DMS79 treated with DMSO at 0.1 percent for 48 hours (cell line): ENCODE measurements at regions not wholly inside any gene's neighbourhood (a gene's known extent, or its start where the extent isn't known, plus 50 kb on each side); places are given as distances from the start of the nearest gene placed in this dataset.

Experiments
- DNase-seq: peaks from one replicate; lab custom pipeline; 2025; lab: John Stamatoyannopoulos, UW

DNA sequence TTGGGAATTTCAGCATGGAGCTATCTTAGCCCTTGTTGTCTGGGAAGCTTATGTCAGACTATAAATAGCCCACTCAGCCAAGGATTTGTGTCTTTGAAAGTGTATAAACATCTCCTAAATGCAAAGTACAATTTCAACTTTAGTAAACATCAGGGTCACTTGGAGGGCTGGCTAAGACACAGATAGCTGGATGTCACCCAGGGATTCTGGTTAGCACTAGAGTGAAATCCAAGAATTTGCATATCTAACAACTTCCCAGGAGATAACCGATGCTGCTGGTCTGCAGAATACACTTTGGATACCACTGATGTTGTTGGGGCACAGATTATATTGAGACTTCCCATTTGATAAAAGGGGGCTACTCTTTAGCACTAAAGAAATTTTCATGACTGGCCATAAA, 130.9 kb downstream of the PAX1 start:
- DNase-seq = no peak

GRCh38 chr20:21835042-21835441, 129.6 kb downstream of the PAX1 start:
- DNase-seq = no peak

GRCh38 chr20:21832442-21833385, 127.2 kb downstream of the PAX1 start:
- no peak for DNase-seq

- no peak for DNase-seq
Measured at GRCh38 chr20:21826976-21827375, 121.5 kb downstream of the PAX1 start.

DNA sequence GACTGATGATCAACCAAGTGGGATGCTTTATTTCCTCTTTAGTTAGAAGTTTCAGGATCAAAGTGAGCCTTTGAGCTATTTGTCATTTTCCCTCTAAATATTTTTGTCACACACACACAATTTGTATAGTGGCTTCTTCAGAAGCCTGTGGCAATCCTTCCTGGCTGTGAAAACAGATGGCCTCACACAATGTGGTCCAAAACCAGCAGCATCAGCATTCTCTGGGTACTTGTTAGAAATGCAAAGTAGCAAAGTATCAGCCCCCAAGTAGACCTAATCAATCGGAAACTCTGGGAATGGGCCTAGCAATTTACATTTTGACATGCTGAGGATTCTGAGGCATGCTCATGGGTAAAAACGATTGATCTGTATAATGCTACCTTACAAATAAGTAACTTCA, 115.9 kb downstream of the PAX1 start:
- DNase-seq = no peak

DNA sequence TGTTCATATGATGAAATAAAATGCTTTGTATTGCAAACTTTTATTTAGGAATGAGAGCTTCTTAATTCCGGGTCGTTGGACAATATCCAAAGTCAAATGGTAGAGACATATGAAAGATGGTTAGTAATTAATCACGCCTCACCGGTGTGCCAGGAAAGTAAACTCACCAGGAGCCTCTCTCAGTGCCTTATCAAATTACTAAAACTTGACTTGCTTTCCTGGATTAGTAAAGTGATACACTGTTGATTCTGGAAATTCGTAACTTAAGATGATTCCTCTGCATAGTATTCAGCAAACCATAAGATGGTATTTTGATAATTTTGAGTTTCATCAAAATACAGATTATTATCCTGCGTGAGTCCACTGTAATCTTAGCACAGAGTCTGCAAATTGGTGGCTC, 115.2 kb downstream of the PAX1 start:
- DNase-seq = no peak

DNA sequence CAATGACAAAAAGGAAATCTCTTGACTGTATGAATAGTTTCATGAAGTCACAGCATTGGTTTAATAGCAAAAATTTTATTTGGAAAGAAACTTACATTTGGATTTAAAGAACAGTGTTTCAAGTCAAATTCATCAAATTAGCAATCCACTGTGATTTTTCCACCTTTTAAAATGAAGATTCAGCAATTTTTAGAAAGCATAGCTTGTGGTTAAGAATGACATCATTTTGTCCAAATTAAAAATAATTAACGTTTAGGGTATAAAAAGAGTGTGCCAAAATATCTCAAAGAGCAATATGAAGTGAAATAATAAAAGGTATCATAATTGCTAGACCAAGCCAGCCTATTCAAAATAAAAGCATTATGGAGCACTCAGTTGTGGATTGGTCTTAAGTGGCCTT, 114.6 kb downstream of the PAX1 start:
- DNase-seq = no peak

DNA sequence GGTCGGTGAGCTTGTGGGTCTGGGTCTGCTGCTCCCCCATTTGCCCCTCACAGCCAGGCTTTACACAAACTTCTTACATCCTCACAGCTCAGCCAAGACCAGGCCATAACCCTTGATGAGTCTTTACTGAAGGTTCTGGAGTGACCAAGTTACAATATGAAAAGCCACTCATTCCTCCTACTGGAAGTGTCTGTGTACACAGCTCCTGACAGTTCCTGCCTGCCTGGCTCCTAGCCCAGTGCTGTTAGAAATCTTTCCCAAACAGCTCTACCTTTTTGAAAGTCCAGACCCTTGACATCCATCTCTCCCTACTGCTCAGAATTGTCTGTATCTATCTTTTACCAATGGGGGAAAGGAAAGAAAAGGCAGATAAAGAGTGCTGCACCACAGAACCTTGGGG, 106.9 kb downstream of the PAX1 start:
- DNase-seq = no peak

DNA sequence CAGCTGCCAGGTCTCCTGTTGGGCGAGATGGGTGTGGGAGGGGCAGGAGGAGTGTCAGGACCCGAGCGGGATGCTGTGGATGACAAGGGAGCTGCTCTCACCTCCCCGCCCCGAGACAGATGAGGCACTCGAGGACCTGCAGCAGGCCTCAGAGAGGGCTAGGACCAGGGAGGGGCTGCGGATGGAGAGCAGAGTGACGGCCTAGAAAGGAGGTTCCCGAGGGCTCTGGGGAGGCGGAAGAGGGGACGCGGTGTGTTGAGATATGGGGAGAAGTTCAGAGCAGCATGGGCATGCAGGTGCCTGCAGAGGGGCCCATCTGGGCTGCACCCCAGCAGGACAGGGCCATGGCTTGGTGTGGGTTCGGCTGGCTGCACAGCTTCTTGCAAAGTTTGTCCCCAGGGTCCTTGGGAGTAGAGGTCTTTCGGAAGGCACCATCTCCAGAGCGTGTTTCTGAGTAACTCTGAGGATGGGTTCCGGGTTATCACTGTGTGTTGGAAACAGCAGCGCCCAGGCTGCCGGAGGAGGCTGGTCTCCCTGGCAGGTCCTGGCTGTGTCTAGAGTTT, 104.6 kb downstream of the PAX1 start:
- DNase-seq = no peak

GRCh38 chr20:21808863-21809664, 103.6 kb downstream of the PAX1 start:
- no peak for DNase-seq

GRCh38 chr20:21808139-21808538, 102.7 kb downstream of the PAX1 start:
- DNase-seq = no peak

GRCh38 chr20:21804802-21805201, 99.3 kb downstream of the PAX1 start:
- DNase-seq = no peak

DNA sequence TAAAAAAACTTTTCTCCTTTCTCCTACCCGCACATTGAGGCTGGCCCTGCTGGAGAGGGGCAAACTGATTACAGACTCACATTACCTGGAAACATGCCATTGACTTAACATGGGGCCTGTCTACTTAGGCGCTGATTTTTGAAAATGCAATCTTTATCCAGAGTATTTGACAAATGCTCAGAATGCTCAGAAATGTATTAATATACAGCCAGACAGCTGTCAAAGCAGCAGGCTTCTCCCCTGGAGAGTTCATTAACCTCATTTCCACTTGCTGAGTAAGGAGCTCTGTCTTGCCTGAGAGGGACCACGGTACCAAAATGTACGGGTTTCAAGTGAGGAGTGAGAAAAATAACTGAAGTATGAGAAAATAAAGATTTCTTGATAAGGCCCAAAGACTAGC, 95.7 kb downstream of the PAX1 start:
- DNase-seq = no peak

DNA sequence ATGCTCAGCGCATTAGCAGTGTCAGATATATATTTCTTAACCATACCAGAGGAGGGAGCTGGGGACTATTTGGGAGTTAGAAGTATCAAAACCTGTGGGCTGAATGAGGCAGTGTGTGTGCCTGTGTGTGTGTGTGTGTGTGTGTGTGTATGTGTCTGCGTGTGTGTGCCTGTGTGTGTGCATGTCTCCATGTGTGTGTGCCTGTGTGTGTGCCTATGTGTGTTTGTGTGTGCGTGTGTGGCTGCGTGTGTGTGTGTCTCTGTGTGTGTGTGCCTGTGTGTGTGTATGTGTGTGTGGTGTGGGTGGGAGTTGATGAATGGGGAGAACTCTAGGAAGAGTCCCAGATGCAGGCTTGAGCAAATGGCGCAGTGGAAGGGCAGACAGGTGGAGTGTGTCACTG, 92.9 kb downstream of the PAX1 start:
- no peak for DNase-seq

DNA sequence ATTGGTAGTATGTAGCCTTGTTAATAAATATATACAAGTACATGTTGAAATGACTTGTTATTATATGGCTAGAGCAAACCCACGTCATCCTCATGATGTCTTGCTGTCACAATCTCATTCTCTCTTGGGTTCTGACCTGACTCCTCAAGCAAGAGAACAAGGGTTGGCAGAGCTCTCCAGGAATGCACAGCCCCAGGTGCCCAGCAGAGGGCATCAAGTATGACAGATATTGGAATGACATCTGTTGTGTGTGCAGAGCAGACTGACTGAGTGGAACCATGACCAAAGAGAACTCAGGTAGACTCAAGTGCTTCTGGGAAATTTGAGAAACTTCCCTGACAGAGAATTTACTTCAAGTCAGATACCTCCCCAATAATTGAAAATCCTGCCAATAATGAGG, 90.6 kb downstream of the PAX1 start:
- DNase-seq = no peak

DNA sequence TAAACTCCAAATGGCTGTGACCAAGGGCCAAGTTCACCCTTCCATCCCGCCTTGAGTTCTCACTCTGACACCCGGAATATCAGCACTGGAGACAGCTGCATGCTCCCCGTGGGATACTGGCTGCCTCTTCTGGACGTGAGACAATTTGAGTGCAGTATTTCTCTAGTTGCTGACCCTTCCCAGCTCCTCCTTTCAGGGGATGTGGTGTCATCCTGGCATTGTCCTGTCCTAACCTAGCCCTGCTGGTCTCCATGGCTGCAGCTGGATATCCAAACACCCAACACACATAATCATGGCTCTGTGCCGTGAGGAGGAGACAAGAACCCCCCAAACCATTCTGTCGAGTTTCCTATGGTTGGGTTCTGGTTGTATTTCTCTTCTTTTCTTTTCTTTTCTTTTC, 82.6 kb downstream of the PAX1 start:
- no peak for DNase-seq

- no peak for DNase-seq
Measured at GRCh38 chr20:21781446-21782075, 76.1 kb downstream of the PAX1 start.

DNA sequence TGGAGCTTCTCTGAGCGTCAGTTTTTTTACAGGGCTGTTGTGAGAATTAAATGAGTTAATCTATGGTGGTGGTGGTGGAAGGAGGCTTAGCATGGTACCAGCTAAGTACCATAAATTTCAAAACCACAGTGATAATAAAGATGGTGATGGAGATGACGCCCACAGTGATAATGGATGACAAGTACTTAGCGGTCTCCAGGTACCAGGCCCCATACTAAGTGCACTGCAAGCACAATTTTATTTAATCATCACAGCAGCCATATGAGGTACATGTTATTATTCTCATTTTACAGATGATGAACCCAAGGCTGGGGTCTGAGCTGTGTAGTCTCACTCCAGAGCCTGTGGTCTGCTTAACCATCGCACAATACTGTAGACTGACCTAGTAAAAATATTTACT, 75.1 kb downstream of the PAX1 start:
- no peak for DNase-seq
